ENCODE measurements at regions not wholly inside any gene's neighbourhood (a gene's known extent, or its start where the extent isn't known, plus 50 kb on each side); places are given as distances from the start of the nearest gene placed in this dataset.

DNA sequence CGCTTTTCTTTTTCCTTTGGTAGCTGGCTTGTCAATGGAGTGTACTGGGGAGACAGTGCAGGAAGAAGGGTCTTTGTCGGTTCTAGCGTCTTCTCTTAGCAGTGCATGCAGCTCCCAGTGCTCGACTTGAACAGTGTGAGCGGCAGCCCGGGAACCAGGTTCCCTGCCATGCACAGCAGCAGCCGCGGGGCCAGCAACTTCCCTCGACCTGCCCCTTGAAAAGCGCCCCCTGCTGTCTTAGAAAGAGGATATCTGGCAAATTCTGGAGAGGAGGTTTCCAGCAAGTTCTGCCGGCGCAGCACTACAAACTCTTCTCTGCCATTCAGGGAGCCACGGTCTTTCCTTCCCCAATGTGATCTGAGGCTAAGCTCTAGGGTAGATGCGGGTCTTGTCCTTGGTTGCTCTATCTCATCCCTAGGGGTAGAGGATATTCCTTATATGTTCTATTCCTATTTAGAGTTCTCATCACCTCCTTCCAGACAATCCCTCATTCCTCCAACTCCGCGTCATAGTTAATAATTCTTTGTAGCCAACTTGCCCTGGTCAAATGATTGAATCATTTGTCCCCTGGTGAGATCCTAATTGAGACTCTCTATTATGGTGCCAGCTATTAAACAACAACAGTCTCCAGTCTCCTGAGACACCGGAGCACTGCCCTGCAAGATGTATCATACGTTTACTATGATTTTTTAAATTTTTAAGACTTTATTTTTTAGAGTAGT, 451.3 kb downstream of the PMP22 start:
- DNase-seq (ENCODE audit: extremely low spot score, unreplicated experiment), result no peak
- no peaks in the 10 kb centered on the region for H3K4me1 Mint-ChIP-seq (ENCODE audit: unreplicated experiment)
- TF ChIP-seq, protein P1, sequence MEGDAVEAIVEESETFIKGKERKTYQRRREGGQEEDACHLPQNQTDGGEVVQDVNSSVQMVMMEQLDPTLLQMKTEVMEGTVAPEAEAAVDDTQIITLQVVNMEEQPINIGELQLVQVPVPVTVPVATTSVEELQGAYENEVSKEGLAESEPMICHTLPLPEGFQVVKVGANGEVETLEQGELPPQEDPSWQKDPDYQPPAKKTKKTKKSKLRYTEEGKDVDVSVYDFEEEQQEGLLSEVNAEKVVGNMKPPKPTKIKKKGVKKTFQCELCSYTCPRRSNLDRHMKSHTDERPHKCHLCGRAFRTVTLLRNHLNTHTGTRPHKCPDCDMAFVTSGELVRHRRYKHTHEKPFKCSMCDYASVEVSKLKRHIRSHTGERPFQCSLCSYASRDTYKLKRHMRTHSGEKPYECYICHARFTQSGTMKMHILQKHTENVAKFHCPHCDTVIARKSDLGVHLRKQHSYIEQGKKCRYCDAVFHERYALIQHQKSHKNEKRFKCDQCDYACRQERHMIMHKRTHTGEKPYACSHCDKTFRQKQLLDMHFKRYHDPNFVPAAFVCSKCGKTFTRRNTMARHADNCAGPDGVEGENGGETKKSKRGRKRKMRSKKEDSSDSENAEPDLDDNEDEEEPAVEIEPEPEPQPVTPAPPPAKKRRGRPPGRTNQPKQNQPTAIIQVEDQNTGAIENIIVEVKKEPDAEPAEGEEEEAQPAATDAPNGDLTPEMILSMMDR (conservative IDR thresholded peaks at IDR 0.05), result peak; percentile 52

DNA sequence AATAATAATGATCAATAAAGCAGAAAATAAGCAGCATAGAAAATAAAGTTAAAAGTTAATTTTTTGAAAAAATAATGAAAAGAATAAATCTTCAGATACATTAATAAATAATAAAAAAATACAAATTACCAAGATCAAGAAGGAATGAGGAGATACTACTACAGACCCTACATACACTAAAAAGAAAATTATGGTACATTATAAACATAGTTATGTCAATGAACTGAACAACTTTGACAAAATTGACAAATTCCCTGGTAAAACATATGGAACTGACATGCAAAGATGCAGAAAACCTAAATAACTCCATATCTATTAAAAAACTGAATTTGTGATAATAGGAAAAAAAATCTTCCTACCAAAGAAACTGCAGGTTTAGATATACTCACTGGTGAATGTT, 456.7 kb downstream of the PMP22 start:
- TF ChIP-seq, protein P1 (conservative IDR thresholded peaks at IDR 0.05), result no peak
- DNase-seq (ENCODE audit: extremely low spot score, unreplicated experiment), result no peak
- Mint-ChIP-seq H3K4me1 (ENCODE audit: unreplicated experiment) (no peaks in the 10 kb centered on the region), H3K9me3 (peaks cover 6% of the 10 kb centered on the region), H3K36me3 (no peaks in the 10 kb centered on the region), H3K4me3 (no peak overlapping the region), H3K27ac (no peak overlapping the region), H3K27me3 (peaks cover 2% of the 10 kb centered on the region)

More for the DNA sequence above, 451.3 kb downstream of the PMP22 start:
- H3K27ac Mint-ChIP-seq, result no peak overlapping the region
- H3K9me3 Mint-ChIP-seq, result no peaks in the 10 kb centered on the region
- H3K27me3 Mint-ChIP-seq, result peaks cover 11% of the 10 kb centered on the region
- no peak overlapping the region for H3K4me3 Mint-ChIP-seq
- no peaks in the 10 kb centered on the region for H3K36me3 Mint-ChIP-seq

DNA sequence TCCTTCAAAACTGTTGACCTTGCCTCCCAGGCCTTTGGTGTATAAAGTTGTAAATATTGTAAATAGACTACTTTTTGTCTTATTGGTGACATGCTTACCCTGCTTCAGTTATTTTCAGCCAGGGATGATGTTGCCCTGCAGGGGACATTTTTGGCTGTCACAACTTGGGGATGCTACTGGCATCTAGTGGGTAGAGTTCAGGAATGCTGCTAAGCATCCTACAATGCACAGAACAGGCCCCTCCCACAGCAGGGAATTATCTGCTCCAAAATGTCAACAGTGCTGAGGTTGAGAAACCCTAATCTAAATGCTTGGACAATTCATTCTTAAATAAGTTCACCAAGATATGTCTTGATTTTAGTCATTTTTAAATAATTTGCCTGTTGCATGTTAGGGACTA, 459.8 kb downstream of the PMP22 start:
- Mint-ChIP-seq H3K36me3 (no peaks in the 10 kb centered on the region), H3K9me3 (peaks cover 6% of the 10 kb centered on the region), H3K4me1 (ENCODE audit: unreplicated experiment) (no peaks in the 10 kb centered on the region), H3K27ac (no peak overlapping the region), H3K4me3 (no peak overlapping the region), H3K27me3 (no peaks in the 10 kb centered on the region)
- TF ChIP-seq, protein P1 (conservative IDR thresholded peaks at IDR 0.05), result peak; percentile 51
- DNase-seq (ENCODE audit: extremely low spot score, unreplicated experiment), result no peak

DNA sequence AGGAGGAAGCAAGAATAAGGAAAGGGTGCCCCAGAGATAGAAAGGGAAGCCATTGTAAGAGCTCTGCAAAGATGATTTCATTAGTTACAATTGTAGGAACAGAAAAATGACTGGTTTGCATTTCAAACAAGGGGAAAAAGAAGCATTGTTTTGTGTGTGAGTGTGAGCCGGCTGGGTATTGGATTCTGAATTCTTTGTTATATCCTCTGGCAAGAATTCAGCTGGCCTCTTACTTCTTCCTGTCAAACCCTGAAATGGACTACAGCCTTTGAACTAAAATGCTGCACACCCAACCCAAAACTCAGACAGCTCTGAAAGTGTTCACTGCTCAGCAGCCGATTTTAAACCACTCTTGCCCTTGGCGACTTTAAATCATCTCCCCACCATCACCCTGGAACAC, 461.3 kb downstream of the PMP22 start:
- Mint-ChIP-seq H3K4me3 (no peak overlapping the region), H3K27me3 (no peaks in the 10 kb centered on the region), H3K9me3 (peaks cover 6% of the 10 kb centered on the region), H3K4me1 (ENCODE audit: unreplicated experiment) (no peaks in the 10 kb centered on the region), H3K36me3 (no peaks in the 10 kb centered on the region), H3K27ac (no peak overlapping the region)
- DNase-seq (ENCODE audit: extremely low spot score, unreplicated experiment), result no peak
- TF ChIP-seq, protein P1 (conservative IDR thresholded peaks at IDR 0.05), result no peak

DNA sequence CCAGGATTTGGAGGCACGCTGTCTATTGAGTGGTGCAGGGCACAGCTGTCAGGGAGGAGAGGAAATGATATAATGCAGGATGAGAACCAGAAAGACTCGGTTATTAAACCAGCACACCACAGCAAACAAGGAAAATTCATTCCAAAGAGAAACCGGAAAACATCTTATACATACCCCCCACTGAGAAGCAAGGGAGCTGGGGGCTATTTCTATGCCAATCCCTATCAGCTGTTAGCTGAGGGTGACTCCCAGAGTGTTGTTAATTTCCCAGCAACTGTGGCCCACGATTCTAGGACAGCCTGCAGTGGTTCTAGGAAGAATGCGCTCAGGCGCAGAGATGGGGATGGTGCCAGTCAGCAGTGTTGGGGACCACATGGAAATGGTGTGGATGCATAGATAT, 467.3 kb downstream of the PMP22 start:
- TF ChIP-seq, protein P1 (conservative IDR thresholded peaks at IDR 0.05), result no peak
- no peaks in the 10 kb centered on the region for H3K4me1 Mint-ChIP-seq (ENCODE audit: unreplicated experiment)
- no peak overlapping the region for H3K27ac Mint-ChIP-seq
- no peak for DNase-seq (ENCODE audit: extremely low spot score, unreplicated experiment)
- H3K36me3 Mint-ChIP-seq, result no peaks in the 10 kb centered on the region
- no peak overlapping the region for H3K4me3 Mint-ChIP-seq
- H3K27me3 Mint-ChIP-seq, result no peaks in the 10 kb centered on the region
- H3K9me3 Mint-ChIP-seq, result no peaks in the 10 kb centered on the region

Measured in type B pancreatic cell (in vitro differentiated cells).